ENCODE measurements at regions not wholly inside any gene's neighbourhood (a gene's known extent, or its start where the extent isn't known, plus 50 kb on each side); places are given as distances from the start of the nearest gene placed in this dataset.

DNA sequence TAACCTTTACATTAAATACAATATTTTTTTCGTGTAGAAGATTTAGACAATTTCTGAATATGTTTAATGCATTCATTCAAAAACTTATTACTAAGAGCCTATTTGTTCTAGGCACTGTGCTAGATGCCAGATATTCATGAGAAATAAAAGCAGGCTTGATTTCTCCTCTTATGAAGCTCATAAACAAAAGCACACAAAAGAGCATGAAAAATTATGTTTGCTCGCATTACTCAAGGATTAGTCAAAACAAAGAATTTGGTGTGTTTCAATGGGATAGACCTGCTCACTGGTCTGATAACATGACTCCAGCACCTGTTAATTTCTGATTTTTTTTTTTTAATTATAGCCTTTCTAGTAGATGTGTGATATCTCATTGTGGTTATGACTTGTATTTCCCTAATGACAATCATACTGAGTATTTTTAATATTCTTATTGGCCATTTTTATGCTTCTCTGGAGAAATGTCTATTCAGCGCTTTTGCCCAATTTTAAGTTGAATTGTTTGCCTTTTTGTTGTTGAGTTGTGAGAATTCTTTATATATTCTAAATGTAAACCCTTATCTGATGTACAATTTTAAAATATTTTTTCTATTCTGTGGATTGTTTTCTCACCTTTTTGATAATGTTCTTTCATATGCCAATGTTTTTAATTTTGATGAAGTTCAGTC, 382.3 kb upstream of the ADGRL4 start:
- TF ChIP-seq, protein P1, sequence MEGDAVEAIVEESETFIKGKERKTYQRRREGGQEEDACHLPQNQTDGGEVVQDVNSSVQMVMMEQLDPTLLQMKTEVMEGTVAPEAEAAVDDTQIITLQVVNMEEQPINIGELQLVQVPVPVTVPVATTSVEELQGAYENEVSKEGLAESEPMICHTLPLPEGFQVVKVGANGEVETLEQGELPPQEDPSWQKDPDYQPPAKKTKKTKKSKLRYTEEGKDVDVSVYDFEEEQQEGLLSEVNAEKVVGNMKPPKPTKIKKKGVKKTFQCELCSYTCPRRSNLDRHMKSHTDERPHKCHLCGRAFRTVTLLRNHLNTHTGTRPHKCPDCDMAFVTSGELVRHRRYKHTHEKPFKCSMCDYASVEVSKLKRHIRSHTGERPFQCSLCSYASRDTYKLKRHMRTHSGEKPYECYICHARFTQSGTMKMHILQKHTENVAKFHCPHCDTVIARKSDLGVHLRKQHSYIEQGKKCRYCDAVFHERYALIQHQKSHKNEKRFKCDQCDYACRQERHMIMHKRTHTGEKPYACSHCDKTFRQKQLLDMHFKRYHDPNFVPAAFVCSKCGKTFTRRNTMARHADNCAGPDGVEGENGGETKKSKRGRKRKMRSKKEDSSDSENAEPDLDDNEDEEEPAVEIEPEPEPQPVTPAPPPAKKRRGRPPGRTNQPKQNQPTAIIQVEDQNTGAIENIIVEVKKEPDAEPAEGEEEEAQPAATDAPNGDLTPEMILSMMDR (IDR thresholded peaks at IDR 0.05; ENCODE audit: control extremely low read depth, extremely low read depth): no peak
- H3K36me3 ChIP-seq (ENCODE audit: control insufficient read depth in 4 of 4, insufficient read depth in 4 of 4, low read length in 4 of 4): no peaks in the 10 kb centered on the region
- WGBS, 2 donors: 93 to 94% methylated on average over 3 of the region's 3 CpGs
- H3K9me3 ChIP-seq (ENCODE audit: control insufficient read depth in 4 of 4, insufficient read depth in 3 of 4, low read length in 3 of 4): no peaks in the 10 kb centered on the region
- no peak overlapping the region for H3K4me3 ChIP-seq
- no peaks in the 10 kb centered on the region for H3K27me3 ChIP-seq (ENCODE audit: control insufficient read depth in 3 of 3, insufficient read depth in 3 of 3, low read length in 2 of 3)
- DNase-seq (no peak), ATAC-seq (ENCODE audit: insufficient read depth, low FRiP score) (no peak)
- H3K27ac ChIP-seq (ENCODE audit: low read depth in 1 of 2, low read length in 1 of 2): no peak overlapping the region
- H3K9ac ChIP-seq (ENCODE audit: insufficient read depth in 1 of 2, low read length in 2 of 2): no peak overlapping the region
- no peaks in the 10 kb centered on the region for H3K4me1 ChIP-seq (ENCODE audit: control insufficient read depth in 5 of 5, insufficient read depth in 5 of 5, low read length in 5 of 5)

DNA sequence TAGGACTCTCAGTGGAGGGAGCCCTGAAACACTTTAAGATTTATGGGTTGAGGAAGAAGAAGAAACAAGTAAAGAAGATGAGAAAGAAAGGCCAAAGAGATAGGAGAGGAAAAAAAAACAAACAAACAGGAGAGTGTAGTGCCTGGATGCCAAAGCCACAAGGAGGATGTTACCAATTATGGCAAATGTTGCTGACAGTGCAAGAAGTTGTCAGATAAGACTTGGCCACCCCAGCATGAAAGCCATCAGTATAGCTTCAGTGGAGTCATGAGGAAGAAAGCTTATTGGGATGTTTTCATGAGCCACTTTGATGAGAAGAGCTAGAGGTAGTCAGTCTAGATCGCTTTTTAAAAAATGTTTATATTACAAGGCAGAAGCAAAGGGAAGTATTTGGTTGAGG, 380.2 kb upstream of the ADGRL4 start:
- TF ChIP-seq, protein P1 (IDR thresholded peaks at IDR 0.05; ENCODE audit: control extremely low read depth, extremely low read depth): no peak
- no peak for ATAC-seq (ENCODE audit: insufficient read depth, low FRiP score)

DNA sequence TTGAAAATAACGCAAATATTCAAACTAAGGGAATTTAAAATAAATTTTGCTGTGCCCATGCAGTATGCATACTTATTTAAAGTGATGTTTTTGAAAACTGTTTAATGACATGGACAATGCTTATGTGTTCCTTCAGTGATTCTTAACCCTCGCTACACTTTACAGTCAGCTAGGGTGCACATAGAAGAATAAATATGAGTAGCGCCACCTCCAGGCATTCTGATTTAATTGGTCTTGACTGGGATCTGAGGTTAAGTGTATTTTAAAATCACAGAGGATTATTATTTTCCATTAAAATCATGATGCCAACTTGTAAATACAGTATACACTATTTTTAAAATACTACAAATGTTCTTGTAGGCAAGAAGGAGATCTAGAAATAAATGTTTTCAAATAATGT, 373.5 kb upstream of the ADGRL4 start:
- H3K9me3 ChIP-seq (ENCODE audit: control insufficient read depth in 4 of 4, insufficient read depth in 3 of 4, low read length in 3 of 4): no peaks in the 10 kb centered on the region
- no peaks in the 10 kb centered on the region for H3K4me1 ChIP-seq (ENCODE audit: control insufficient read depth in 5 of 5, insufficient read depth in 5 of 5, low read length in 5 of 5)
- no peak for ATAC-seq (ENCODE audit: insufficient read depth, low FRiP score)
- H3K4me3 ChIP-seq: no peak overlapping the region
- H3K36me3 ChIP-seq (ENCODE audit: control insufficient read depth in 4 of 4, insufficient read depth in 4 of 4, low read length in 4 of 4): no peaks in the 10 kb centered on the region
- H3K27me3 ChIP-seq (ENCODE audit: control insufficient read depth in 3 of 3, insufficient read depth in 3 of 3, low read length in 2 of 3): no peaks in the 10 kb centered on the region
- DNase-seq: no peak
- H3K27ac ChIP-seq (ENCODE audit: low read depth in 1 of 2, low read length in 1 of 2): no peak overlapping the region
- 55 to 62% methylated on average over 3 of the region's 3 CpGs for WGBS, 2 donors
- TF ChIP-seq, protein P1 (IDR thresholded peaks at IDR 0.05; ENCODE audit: control extremely low read depth, extremely low read depth): no peak
- H3K9ac ChIP-seq (ENCODE audit: insufficient read depth in 1 of 2, low read length in 2 of 2): no peak overlapping the region

More for the DNA sequence above, 380.2 kb upstream of the ADGRL4 start:
- Histone ChIP-seq H3K9ac (ENCODE audit: insufficient read depth in 1 of 2, low read length in 2 of 2) (no peak overlapping the region), H3K4me3 (no peak overlapping the region), H3K36me3 (ENCODE audit: control insufficient read depth in 4 of 4, insufficient read depth in 4 of 4, low read length in 4 of 4) (no peaks in the 10 kb centered on the region), H3K9me3 (ENCODE audit: control insufficient read depth in 4 of 4, insufficient read depth in 3 of 4, low read length in 3 of 4) (no peaks in the 10 kb centered on the region), H3K4me1 (ENCODE audit: control insufficient read depth in 5 of 5, insufficient read depth in 5 of 5, low read length in 5 of 5) (no peaks in the 10 kb centered on the region), H3K27ac (ENCODE audit: low read depth in 1 of 2, low read length in 1 of 2) (no peak overlapping the region), H3K27me3 (ENCODE audit: control insufficient read depth in 3 of 3, insufficient read depth in 3 of 3, low read length in 2 of 3) (no peaks in the 10 kb centered on the region)
- 87 to 88% methylated on average over 1 of the region's 1 CpG for WGBS, 2 donors
- no peak for DNase-seq

DNA sequence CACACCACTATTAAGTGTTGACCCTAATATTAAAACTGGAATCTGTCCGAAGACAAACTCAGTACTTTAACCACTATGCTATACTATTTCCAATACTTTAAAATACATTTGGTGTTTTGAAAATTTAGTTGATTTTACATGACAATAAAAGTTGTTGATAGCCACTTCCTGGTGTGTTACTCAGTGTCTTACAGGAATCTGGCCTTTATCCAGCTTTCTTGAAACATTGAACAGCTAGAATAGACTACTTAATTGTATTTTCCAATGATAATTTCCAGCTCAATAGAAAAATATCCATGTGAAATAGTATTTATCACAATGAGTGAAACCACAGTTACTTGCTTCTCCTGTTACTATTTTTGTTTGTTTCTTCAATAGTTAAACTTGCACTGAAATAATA, 369.6 kb upstream of the ADGRL4 start:
- no peak overlapping the region for H3K9ac ChIP-seq (ENCODE audit: insufficient read depth in 1 of 2, low read length in 2 of 2)
- TF ChIP-seq, protein P1 (IDR thresholded peaks at IDR 0.05; ENCODE audit: control extremely low read depth, extremely low read depth): no peak

More for the DNA sequence above, 369.6 kb upstream of the ADGRL4 start:
- H3K27ac ChIP-seq (ENCODE audit: low read depth in 1 of 2, low read length in 1 of 2): no peak overlapping the region
- H3K9me3 ChIP-seq (ENCODE audit: control insufficient read depth in 4 of 4, insufficient read depth in 3 of 4, low read length in 3 of 4): no peaks in the 10 kb centered on the region
- no peak overlapping the region for H3K4me3 ChIP-seq
- ATAC-seq (ENCODE audit: insufficient read depth, low FRiP score) (no peak), DNase-seq (peak in 1 of 3 donors; percentile 1)
- no peaks in the 10 kb centered on the region for H3K4me1 ChIP-seq (ENCODE audit: control insufficient read depth in 5 of 5, insufficient read depth in 5 of 5, low read length in 5 of 5)
- H3K27me3 ChIP-seq (ENCODE audit: control insufficient read depth in 3 of 3, insufficient read depth in 3 of 3, low read length in 2 of 3): no peaks in the 10 kb centered on the region
- WGBS, 2 donors: 79 to 85% methylated on average over 1 of the region's 1 CpG
- no peaks in the 10 kb centered on the region for H3K36me3 ChIP-seq (ENCODE audit: control insufficient read depth in 4 of 4, insufficient read depth in 4 of 4, low read length in 4 of 4)

Data from lung (tissue), 11 donors.